ENCODE measurements at regions not wholly inside any gene's neighbourhood (a gene's known extent, or its start where the extent isn't known, plus 50 kb on each side); places are given as distances from the start of the nearest gene placed in this dataset.

- H3K4me1 ChIP-seq (replicated peaks): no peaks in the 10 kb centered on the region
- H3K9me3 ChIP-seq: no peaks in the 10 kb centered on the region
- TF ChIP-seq POLR2AphosphoS5 (IDR thresholded peaks at IDR 0.05): no peak
- TF ChIP-seq, protein P1, sequence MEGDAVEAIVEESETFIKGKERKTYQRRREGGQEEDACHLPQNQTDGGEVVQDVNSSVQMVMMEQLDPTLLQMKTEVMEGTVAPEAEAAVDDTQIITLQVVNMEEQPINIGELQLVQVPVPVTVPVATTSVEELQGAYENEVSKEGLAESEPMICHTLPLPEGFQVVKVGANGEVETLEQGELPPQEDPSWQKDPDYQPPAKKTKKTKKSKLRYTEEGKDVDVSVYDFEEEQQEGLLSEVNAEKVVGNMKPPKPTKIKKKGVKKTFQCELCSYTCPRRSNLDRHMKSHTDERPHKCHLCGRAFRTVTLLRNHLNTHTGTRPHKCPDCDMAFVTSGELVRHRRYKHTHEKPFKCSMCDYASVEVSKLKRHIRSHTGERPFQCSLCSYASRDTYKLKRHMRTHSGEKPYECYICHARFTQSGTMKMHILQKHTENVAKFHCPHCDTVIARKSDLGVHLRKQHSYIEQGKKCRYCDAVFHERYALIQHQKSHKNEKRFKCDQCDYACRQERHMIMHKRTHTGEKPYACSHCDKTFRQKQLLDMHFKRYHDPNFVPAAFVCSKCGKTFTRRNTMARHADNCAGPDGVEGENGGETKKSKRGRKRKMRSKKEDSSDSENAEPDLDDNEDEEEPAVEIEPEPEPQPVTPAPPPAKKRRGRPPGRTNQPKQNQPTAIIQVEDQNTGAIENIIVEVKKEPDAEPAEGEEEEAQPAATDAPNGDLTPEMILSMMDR (IDR thresholded peaks at IDR 0.05): no peak
- no peak for TF ChIP-seq POLR2A (IDR thresholded peaks at IDR 0.05)
- intact Hi-C loops (cut with DNase I): no loop called here
- H3K4me3 ChIP-seq: no peak overlapping the region
- no peak overlapping the region for H3K27ac ChIP-seq
- no peaks in the 10 kb centered on the region for H3K36me3 ChIP-seq
- no peaks in the 10 kb centered on the region for H3K27me3 ChIP-seq (replicated peaks; ENCODE audit: insufficient read depth)
- no peak for DNase-seq (ENCODE audit: low spot score)
- 87% methylated on average over 4 of the region's 4 CpGs for WGBS
Observed at GRCh38 chr17:70924776-70925175, 755.4 kb downstream of the KCNJ2 start.

DNA sequence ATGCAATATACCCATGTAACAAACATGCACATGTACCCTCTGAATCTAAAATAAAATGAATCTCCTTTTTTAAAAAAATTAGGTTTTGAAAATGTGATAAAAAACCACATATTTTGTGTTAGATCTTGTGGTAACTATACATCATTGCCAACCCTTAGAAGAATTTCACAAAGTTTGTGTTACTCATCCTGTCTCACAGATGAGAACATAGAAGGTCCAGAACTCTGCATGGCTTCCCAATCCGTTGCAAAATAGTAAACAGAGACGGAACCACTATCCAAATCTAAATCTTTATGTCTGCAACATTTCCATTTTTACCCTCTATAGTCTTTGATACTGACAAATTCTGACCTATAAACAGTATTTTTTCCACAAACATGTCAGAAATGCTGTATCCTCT, 759.9 kb downstream of the KCNJ2 start:
- intact Hi-C loops (cut with DNase I): no loop called here
- TF ChIP-seq POLR2A (IDR thresholded peaks at IDR 0.05) (no peak), POLR2AphosphoS5 (IDR thresholded peaks at IDR 0.05) (no peak)
- TF ChIP-seq, protein P1 (IDR thresholded peaks at IDR 0.05): no peak
- Histone ChIP-seq H3K4me1 (replicated peaks) (no peaks in the 10 kb centered on the region), H3K4me3 (no peak overlapping the region), H3K27me3 (replicated peaks; ENCODE audit: insufficient read depth) (no peaks in the 10 kb centered on the region), H3K27ac (no peak overlapping the region), H3K36me3 (no peaks in the 10 kb centered on the region), H3K9me3 (no peaks in the 10 kb centered on the region)
- WGBS: 87% methylated on average over 2 of the region's 2 CpGs
- DNase-seq (ENCODE audit: low spot score): no peak

GRCh38 chr17:70934231-70934630, 764.9 kb downstream of the KCNJ2 start:
- TF ChIP-seq POLR2A (IDR thresholded peaks at IDR 0.05) (no peak), POLR2AphosphoS5 (IDR thresholded peaks at IDR 0.05) (no peak)
- TF ChIP-seq, protein P1 (IDR thresholded peaks at IDR 0.05): no peak
- no peak for DNase-seq (ENCODE audit: low spot score)
- 82% methylated on average over 3 of the region's 3 CpGs for WGBS

DNA sequence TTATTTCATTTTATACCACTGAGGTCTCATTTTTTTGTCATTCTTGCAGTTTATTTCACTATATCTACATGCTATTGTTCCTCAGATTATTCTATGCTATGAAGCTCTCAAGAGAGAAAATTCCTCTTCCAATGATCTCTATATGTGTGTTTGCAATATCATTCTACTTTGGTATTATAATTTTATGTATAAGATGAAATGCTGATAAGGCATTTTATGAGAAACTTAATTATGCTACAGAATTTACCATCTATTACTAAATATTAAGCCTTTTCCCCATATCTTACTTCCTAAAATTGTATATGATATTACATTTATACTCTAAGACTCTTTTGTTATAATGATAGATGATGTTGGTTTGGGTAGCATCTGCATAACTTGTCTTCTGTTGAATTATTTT, 765.5 kb downstream of the KCNJ2 start:
- Histone ChIP-seq H3K27me3 (replicated peaks; ENCODE audit: insufficient read depth) (no peaks in the 10 kb centered on the region), H3K36me3 (no peaks in the 10 kb centered on the region), H3K27ac (no peak overlapping the region), H3K9me3 (no peaks in the 10 kb centered on the region), H3K4me3 (no peak overlapping the region), H3K4me1 (replicated peaks) (no peaks in the 10 kb centered on the region)
- TF ChIP-seq POLR2A (IDR thresholded peaks at IDR 0.05): no peak
- TF ChIP-seq, protein P1 (IDR thresholded peaks at IDR 0.05): no peak
- TF ChIP-seq POLR2AphosphoS5 (IDR thresholded peaks at IDR 0.05): no peak
- no peak for DNase-seq (ENCODE audit: low spot score)
- intact Hi-C loops (cut with DNase I): no loop called here

More at GRCh38 chr17:70934231-70934630, 764.9 kb downstream of the KCNJ2 start:
- Histone ChIP-seq H3K4me3 (no peak overlapping the region), H3K27ac (no peak overlapping the region), H3K27me3 (replicated peaks; ENCODE audit: insufficient read depth) (no peaks in the 10 kb centered on the region), H3K36me3 (no peaks in the 10 kb centered on the region), H3K4me1 (replicated peaks) (no peaks in the 10 kb centered on the region), H3K9me3 (no peaks in the 10 kb centered on the region)
- intact Hi-C loops (cut with DNase I): no loop called here

DNA sequence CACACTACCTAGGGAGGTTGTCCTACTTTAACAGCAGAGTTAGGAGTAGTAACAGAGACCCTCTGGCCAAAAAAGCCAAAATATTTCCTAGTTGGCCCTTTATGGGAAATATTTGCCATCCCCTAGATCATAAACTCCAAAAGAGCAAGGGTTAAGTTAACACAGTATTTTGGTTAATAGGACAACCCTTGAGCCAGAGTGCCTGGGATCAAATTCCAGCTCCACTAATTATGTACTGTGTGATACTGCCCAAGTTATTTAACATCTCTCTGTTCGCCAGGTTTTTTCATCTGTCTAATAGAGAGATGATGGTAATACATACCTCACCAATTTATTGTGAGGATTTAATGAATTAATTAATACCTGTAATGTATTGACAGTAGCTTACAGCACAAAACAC, 767.4 kb downstream of the KCNJ2 start:
- intact Hi-C loops (cut with DNase I): no loop called here
- Histone ChIP-seq H3K36me3 (no peaks in the 10 kb centered on the region), H3K4me3 (no peak overlapping the region), H3K27me3 (replicated peaks; ENCODE audit: insufficient read depth) (no peaks in the 10 kb centered on the region), H3K4me1 (replicated peaks) (no peaks in the 10 kb centered on the region), H3K9me3 (no peaks in the 10 kb centered on the region), H3K27ac (no peak overlapping the region)
- no peak for DNase-seq (ENCODE audit: low spot score)
- TF ChIP-seq, protein P1 (IDR thresholded peaks at IDR 0.05): no peak
- 100% methylated on average over 1 of the region's 1 CpG for WGBS
